A549 (cell line): ENCODE measurements at regions not wholly inside any gene's neighbourhood (a gene's known extent, or its start where the extent isn't known, plus 50 kb on each side); places are given as distances from the start of the nearest gene placed in this dataset.

ENCODE experiments used
- ATAC-seq, 2 experiments: fragments of 200-7000 bp in 1 of 2; fragments of >200 bp in 1 of 2; cut with Nextera tagmentation in 1 of 2; cut with Tn5 transposase in 1 of 2; 3 replicates each; pipeline versions ENCODE4 v1.8.0 to v1.9.1; 2018 to 2020; ENCODE audit warnings: mild to moderate bottlenecking in 1 of 2, moderate library complexity in 1 of 2
- CTCF ChIA-PET: fragments of 300-600 bp; sonication (Branson Sonifier 250); formaldehyde crosslinking; extraction: SDS; loops from one replicate; lab custom pipeline; 2021; ENCODE audit warnings: antibody characterized with exemption, inconsistent platforms; lab: Yijun Ruan, JAX
- POLR2A ChIA-PET: fragments of 350-600 bp; formaldehyde crosslinking; extraction: SDS; loops from one replicate; lab custom pipeline; 2021; ENCODE audit warnings: antibody characterized with exemption, inconsistent platforms; lab: Yijun Ruan, JAX
- DNase-seq, 2 experiments: peaks; one replicate each; pipeline versions ENCODE4 v3.0.0 to v3.0.0-alpha.2; 2011 to 2016; ENCODE audit warnings: low read depth in 1 of 2, low spot score in 1 of 2
- FAIRE-seq: peaks from 2 replicates; lab custom pipeline; 2011; peaks lifted over from hg19 to GRCh38; lab: Jason Lieb, UNC
- H3K27ac ChIP-seq, 2 experiments: fragments of >200 bp; sonication (Bioruptor Twin); formaldehyde crosslinking; 3 replicates each; pipeline ENCODE4 v1.5.1; 2016 to 2017
- H3K4me1 ChIP-seq: fragments of >200 bp; sonication (Bioruptor Twin); formaldehyde crosslinking; 3 replicates; pipeline ENCODE4 v1.6.1; 2016
- H3K4me2 ChIP-seq: fragments of >200 bp; sonication (Bioruptor Twin); formaldehyde crosslinking; 3 replicates; pipeline ENCODE4 v1.6.1; 2016
- H3K4me3 ChIP-seq: fragments of >200 bp; sonication (Bioruptor Twin); formaldehyde crosslinking; 3 replicates; pipeline ENCODE4 v1.5.1; 2016
- H3K9me3 ChIP-seq: fragments of >200 bp; sonication (Bioruptor Twin); formaldehyde crosslinking; 3 replicates; pipeline ENCODE4 v1.6.1; 2016
- CBX8 ChIP-seq: fragments of 200-600 bp; sonication (generic); IDR thresholded peaks from 2 replicates; pipeline ENCODE4 v1.6.1; 2016
- CHD2 ChIP-seq: fragments of 150-350 bp; IDR thresholded peaks from 2 replicates; pipeline ENCODE4 v1.6.1; 2014; ENCODE audit warnings: low read length; ENCODE audit not compliant: partially characterized antibody
- EHF ChIP-seq: fragments of 250-450 bp; sonication (Bioruptor Pico); IDR thresholded peaks from 2 replicates; pipeline ENCODE4 v1.5.0; 2020; ENCODE audit warnings: mild to moderate bottlenecking
- HEYL ChIP-seq: fragments of 250-450 bp; sonication (Bioruptor Pico); IDR thresholded peaks from 2 replicates; pipeline ENCODE4 v1.8.0; 2021; ENCODE audit warnings: mild to moderate bottlenecking, moderate library complexity
- HOXA7 ChIP-seq: fragments of 250-450 bp; sonication (Bioruptor Pico); IDR thresholded peaks from 2 replicates; pipeline ENCODE4 v1.5.0; 2020; ENCODE audit warnings: mild to moderate bottlenecking, moderate library complexity
- KDM1A ChIP-seq: fragments of 200-600 bp; sonication (generic); IDR thresholded peaks from 2 replicates; pipeline ENCODE4 v1.6.1; 2016; ENCODE audit warnings: low read depth, mild to moderate bottlenecking
- KDM5A ChIP-seq: fragments of 200-600 bp; sonication (generic); IDR thresholded peaks from 2 replicates; pipeline ENCODE4 v1.6.1; 2016; ENCODE audit warnings: antibody characterized with exemption, mild to moderate bottlenecking
- NPAS2 ChIP-seq: fragments of 250-450 bp; sonication (Bioruptor Pico); IDR thresholded peaks from 2 replicates; pipeline ENCODE4 v1.8.0; 2022; ENCODE audit warnings: mild to moderate bottlenecking, moderate library complexity, borderline replicate concordance
- NR3C1 ChIP-seq: fragments of >200 bp; sonication (Bioruptor Twin); formaldehyde crosslinking; IDR thresholded peaks from 3 replicates; pipeline ENCODE4 v1.6.1; 2017
- PBX3 ChIP-seq: IDR thresholded peaks from 2 replicates; pipeline ENCODE4 v1.6.1; 2012
- RAD21 ChIP-seq, 2 experiments: fragments of >200 bp in 1 of 2; sonication (Bioruptor Twin) in 1 of 2; formaldehyde crosslinking in 1 of 2; IDR thresholded peaks in 1 of 2; conservative IDR thresholded peaks in 1 of 2; 2 replicates in 1 of 2; 3 replicates in 1 of 2; pipeline ENCODE4 v1.6.1; 2012 to 2018; ENCODE audit warnings: inconsistent platforms in 1 of 2
- RCOR1 ChIP-seq: fragments of 150-350 bp; IDR thresholded peaks from 2 replicates; pipeline ENCODE4 v1.6.1; 2014; ENCODE audit warnings: antibody characterized with exemption, low read length, low read depth
- REST ChIP-seq: fragments of 200-600 bp; sonication (generic); IDR thresholded peaks from 2 replicates; pipeline ENCODE4 v1.6.1; 2016; ENCODE audit warnings: antibody characterized with exemption, mild to moderate bottlenecking, moderate library complexity
- ZC3H11A ChIP-seq: fragments of 450-650 bp; IDR thresholded peaks from 2 replicates; pipeline ENCODE4 v1.6.1; 2014; ENCODE audit warnings: antibody characterized with exemption, mild to moderate bottlenecking
- ZFP36 ChIP-seq: fragments of 450-650 bp; IDR thresholded peaks from 2 replicates; pipeline ENCODE4 v1.6.1; 2014; ENCODE audit warnings: borderline replicate concordance; ENCODE audit not compliant: partially characterized antibody
- WGBS: methylation state at CpG from one replicate; pipeline ENCODE4 v1.1.6; 2017; ENCODE audit errors: missing lambda C conversion rate; 5-methylcytosine and 5-hydroxymethylcytosine counted together

- no peak for TF ChIP-seq REST
- TF ChIP-seq PBX3 = no peak
Measured at GRCh38 chr11:112829971-112830654, 131.1 kb upstream of the NCAM1 start (continued).

- TF ChIP-seq RAD21 (conservative IDR thresholded peaks at IDR 0.05 in 1 of 2, IDR thresholded peaks at IDR 0.05 in 1 of 2) = no peak
- no peak for TF ChIP-seq EHF (CRISPR knock-in tag)
- TF ChIP-seq NPAS2 (CRISPR knock-in tag) = no peak
- TF ChIP-seq REST = no peak
- TF ChIP-seq PBX3 = no peak
Measured at GRCh38 chr11:112831041-112831440, 130.2 kb upstream of the NCAM1 start.

GRCh38 chr11:112831969-112832766, 129.1 kb upstream of the NCAM1 start:
- no peak for ATAC-seq
- Histone ChIP-seq H3K4me2 (no peak overlapping the region), H3K9me3 (no peaks in the 10 kb centered on the region), H3K27ac (no peak overlapping the region), H3K4me3 (no peak overlapping the region), H3K4me1 (no peaks in the 10 kb centered on the region)
- no peak for DNase-seq
- ChIA-PET POLR2A (no interaction called here), CTCF (no interaction called here)
- 0% methylated on average over 3 of the region's 3 CpGs for WGBS
- no peak for FAIRE-seq
- TF ChIP-seq ZFP36 (no peak), CBX8 (no peak), RCOR1 (no peak), KDM1A (no peak), KDM5A (no peak), HEYL (no peak), PBX3 (no peak), HOXA7 (CRISPR knock-in tag) (no peak), ZC3H11A (no peak), NR3C1 (no peak), REST (no peak), CHD2 (no peak)

More at GRCh38 chr11:112831041-112831440, 130.2 kb upstream of the NCAM1 start:
- Histone ChIP-seq H3K27ac (no peak overlapping the region), H3K4me3 (no peak overlapping the region), H3K9me3 (no peaks in the 10 kb centered on the region), H3K4me2 (no peak overlapping the region), H3K4me1 (no peaks in the 10 kb centered on the region)
- ChIA-PET POLR2A (no interaction called here), CTCF (interaction anchor here (1.2 kb wide), 1 partner anchor 24 kb away, joined by 3 read pairs; no protein-coding TSS in a partner anchor)
- no peak for FAIRE-seq
- ATAC-seq = no peak
- no CpG with 5 or more reads among the region's 1 CpG for WGBS
- DNase-seq = no peak
